ENCODE measurements at regions not wholly inside any gene's neighbourhood (a gene's known extent, or its start where the extent isn't known, plus 50 kb on each side); places are given as distances from the start of the nearest gene placed in this dataset.

GRCh38 chr2:212638694-212639093, 100.1 kb upstream of the ERBB4 start:
- no peak overlapping the region for H2AFZ ChIP-seq (ENCODE audit: insufficient read depth, low read depth, low read length, poor library complexity, severe bottlenecking)
- H3K79me2 ChIP-seq (ENCODE audit: insufficient read depth, low read length): no peaks in the 10 kb centered on the region
- no peaks in the 10 kb centered on the region for H3K9me3 ChIP-seq (replicated peaks in 1 of 2; ENCODE audit: control insufficient read depth in 1 of 2, insufficient read depth in 1 of 2, low read length in 2 of 2)
- H3K36me3 ChIP-seq (replicated peaks in 1 of 2; ENCODE audit: control insufficient read depth in 1 of 2, insufficient read depth in 2 of 2, low read length in 2 of 2): no peaks in the 10 kb centered on the region
- H3K9ac ChIP-seq (ENCODE audit: insufficient read depth, low read length, poor library complexity, severe bottlenecking): no peak overlapping the region
- no peak overlapping the region for H3K4me3 ChIP-seq (replicated peaks in 1 of 3; ENCODE audit: low read depth in 2 of 3, low read length in 3 of 3)
- H3K27me3 Mint-ChIP-seq (ENCODE audit: low read depth in 3 of 3): no peaks in the 10 kb centered on the region
- H3K27ac Mint-ChIP-seq: no peak overlapping the region
- WGBS (ENCODE audit: insufficient coverage): no CpG with 5 or more reads among the region's 2 CpGs
- H3K36me3 Mint-ChIP-seq: no peaks in the 10 kb centered on the region
- peaks cover 0 to 3% (median 0%) of the 10 kb centered on the region in 7 donors for H3K9me3 Mint-ChIP-seq
- H3K27me3 ChIP-seq (ENCODE audit: control insufficient read depth in 2 of 2, insufficient read depth in 2 of 2, low read length in 2 of 2): no peaks in the 10 kb centered on the region
- H3K27ac ChIP-seq (ENCODE audit: low read depth in 1 of 2, low read length in 2 of 2): no peak overlapping the region
- H3K4me2 ChIP-seq (replicated peaks; ENCODE audit: extremely low read depth, low read length, poor library complexity, severe bottlenecking): no peak overlapping the region
- H4K20me1 ChIP-seq (ENCODE audit: insufficient read depth, low read length): no peaks in the 10 kb centered on the region
- no peaks in the 10 kb centered on the region for H3K4me1 Mint-ChIP-seq
- intact Hi-C loops (cut with micrococcal nuclease): no loop called here
- no peak for DNase-seq
- H3K4me3 Mint-ChIP-seq: no peak overlapping the region
- no peaks in the 10 kb centered on the region for H3K4me1 ChIP-seq (ENCODE audit: control insufficient read depth in 1 of 2, insufficient read depth in 2 of 2, low read length in 2 of 2)
- TF ChIP-seq, protein P1, sequence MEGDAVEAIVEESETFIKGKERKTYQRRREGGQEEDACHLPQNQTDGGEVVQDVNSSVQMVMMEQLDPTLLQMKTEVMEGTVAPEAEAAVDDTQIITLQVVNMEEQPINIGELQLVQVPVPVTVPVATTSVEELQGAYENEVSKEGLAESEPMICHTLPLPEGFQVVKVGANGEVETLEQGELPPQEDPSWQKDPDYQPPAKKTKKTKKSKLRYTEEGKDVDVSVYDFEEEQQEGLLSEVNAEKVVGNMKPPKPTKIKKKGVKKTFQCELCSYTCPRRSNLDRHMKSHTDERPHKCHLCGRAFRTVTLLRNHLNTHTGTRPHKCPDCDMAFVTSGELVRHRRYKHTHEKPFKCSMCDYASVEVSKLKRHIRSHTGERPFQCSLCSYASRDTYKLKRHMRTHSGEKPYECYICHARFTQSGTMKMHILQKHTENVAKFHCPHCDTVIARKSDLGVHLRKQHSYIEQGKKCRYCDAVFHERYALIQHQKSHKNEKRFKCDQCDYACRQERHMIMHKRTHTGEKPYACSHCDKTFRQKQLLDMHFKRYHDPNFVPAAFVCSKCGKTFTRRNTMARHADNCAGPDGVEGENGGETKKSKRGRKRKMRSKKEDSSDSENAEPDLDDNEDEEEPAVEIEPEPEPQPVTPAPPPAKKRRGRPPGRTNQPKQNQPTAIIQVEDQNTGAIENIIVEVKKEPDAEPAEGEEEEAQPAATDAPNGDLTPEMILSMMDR (IDR thresholded peaks at IDR 0.05): no peak

DNA sequence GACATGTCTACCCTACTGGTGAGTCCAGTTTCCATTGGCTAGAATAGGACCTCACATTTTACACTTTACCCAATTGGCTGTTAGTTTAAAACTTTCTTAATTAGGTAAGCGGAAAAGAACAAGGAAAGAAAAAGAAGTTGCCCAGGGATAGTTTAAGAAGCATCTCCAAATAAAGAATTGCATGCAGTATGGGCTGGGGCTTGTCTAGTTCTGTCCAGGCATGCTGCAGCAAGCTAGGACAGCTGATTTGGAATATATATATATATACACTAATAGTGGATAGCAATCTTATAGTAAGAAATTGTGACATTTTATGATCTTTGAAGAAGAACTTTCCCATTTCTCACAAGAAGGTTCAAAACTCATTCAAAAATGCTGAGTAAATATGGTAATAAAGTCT, 90.0 kb upstream of the ERBB4 start:
- no peaks in the 10 kb centered on the region for H3K4me1 Mint-ChIP-seq
- no peaks in the 10 kb centered on the region for H3K36me3 Mint-ChIP-seq
- H3K27ac Mint-ChIP-seq: no peak overlapping the region
- no peaks in the 10 kb centered on the region for H3K27me3 ChIP-seq (ENCODE audit: control insufficient read depth in 2 of 2, insufficient read depth in 2 of 2, low read length in 2 of 2)
- no peaks in the 10 kb centered on the region for H3K79me2 ChIP-seq (ENCODE audit: insufficient read depth, low read length)
- H3K9me3 ChIP-seq (replicated peaks in 1 of 2; ENCODE audit: control insufficient read depth in 1 of 2, insufficient read depth in 1 of 2, low read length in 2 of 2): no peaks in the 10 kb centered on the region
- H3K27ac ChIP-seq (ENCODE audit: low read depth in 1 of 2, low read length in 2 of 2): no peak overlapping the region
- H3K9ac ChIP-seq (ENCODE audit: insufficient read depth, low read length, poor library complexity, severe bottlenecking): no peak overlapping the region
- intact Hi-C loops (cut with micrococcal nuclease): no loop called here
- TF ChIP-seq, protein P1 (IDR thresholded peaks at IDR 0.05): no peak
- WGBS (ENCODE audit: insufficient coverage): no CpG with 5 or more reads among the region's 1 CpG
- no peaks in the 10 kb centered on the region for H4K20me1 ChIP-seq (ENCODE audit: insufficient read depth, low read length)
- H3K9me3 Mint-ChIP-seq: peaks cover 0 to 5% (median 1%) of the 10 kb centered on the region in 7 donors
- H3K27me3 Mint-ChIP-seq (ENCODE audit: low read depth in 3 of 3): peaks cover 0 to 1% (median 1%) of the 10 kb centered on the region in 3 donors
- no peaks in the 10 kb centered on the region for H3K4me1 ChIP-seq (ENCODE audit: control insufficient read depth in 1 of 2, insufficient read depth in 2 of 2, low read length in 2 of 2)
- no peak overlapping the region for H2AFZ ChIP-seq (ENCODE audit: insufficient read depth, low read depth, low read length, poor library complexity, severe bottlenecking)
- DNase-seq: no peak
- H3K36me3 ChIP-seq (replicated peaks in 1 of 2; ENCODE audit: control insufficient read depth in 1 of 2, insufficient read depth in 2 of 2, low read length in 2 of 2): no peaks in the 10 kb centered on the region
- no peak overlapping the region for H3K4me2 ChIP-seq (replicated peaks; ENCODE audit: extremely low read depth, low read length, poor library complexity, severe bottlenecking)
- H3K4me3 ChIP-seq (replicated peaks in 1 of 3; ENCODE audit: low read depth in 2 of 3, low read length in 3 of 3): no peak overlapping the region
- H3K4me3 Mint-ChIP-seq: no peak overlapping the region
